Dedifferentiated amniotic fluid mesenchymal stem cell (primary cell): ENCODE measurements at regions not wholly inside any gene's neighbourhood (a gene's known extent, or its start where the extent isn't known, plus 50 kb on each side); places are given as distances from the start of the nearest gene placed in this dataset.
A peak's percentile ranks its signal among the peaks of the same experiment; 100 is the strongest.

Source experiments
- DNase-seq: peaks from one replicate; pipeline ENCODE4 v3.0.0-alpha.2; 2016; ENCODE audit errors: extremely low spot score

DNA sequence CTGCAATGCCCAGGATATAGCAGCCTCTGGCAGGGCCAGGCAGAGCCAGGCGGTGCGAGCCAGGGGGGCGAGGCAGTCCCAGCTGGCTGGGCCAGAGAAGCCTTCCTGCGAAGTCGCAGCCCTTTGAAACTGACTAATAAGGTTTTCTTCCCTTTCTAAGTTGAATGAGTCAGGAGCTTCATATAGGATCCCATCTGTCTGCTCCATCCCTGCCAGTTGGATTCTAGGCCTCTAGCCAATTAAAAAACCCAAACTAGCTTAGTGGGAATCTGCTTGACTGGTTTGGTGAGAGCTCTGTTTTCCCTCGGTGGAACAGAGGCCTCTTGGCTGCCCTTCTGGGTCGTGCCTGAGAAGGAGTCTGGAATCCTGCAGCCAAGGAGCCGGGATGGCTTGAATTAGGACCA, 70.1 kb upstream of the RAPGEF1 start:
- no peak for DNase-seq

DNA sequence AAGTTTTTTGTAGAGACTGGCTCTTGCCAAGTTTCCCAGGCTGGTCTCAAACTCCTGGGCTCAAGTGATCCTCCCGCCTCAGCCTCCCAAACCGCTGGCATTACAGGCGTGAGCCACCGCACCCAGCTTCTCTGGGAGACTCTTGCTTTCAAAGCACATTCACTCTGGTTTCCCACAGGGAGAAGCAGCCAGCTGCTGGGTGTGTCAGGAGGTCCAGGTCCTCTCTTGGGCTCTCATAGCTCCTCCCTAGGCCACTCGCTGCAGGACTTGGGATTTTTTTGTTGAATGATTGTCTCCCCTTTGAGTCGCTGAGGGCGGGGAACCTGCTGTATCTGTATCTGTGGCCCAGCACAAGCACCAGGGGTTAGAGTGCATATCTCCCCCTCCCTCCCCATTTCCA, 68.4 kb upstream of the RAPGEF1 start:
- DNase-seq, result no peak

DNA sequence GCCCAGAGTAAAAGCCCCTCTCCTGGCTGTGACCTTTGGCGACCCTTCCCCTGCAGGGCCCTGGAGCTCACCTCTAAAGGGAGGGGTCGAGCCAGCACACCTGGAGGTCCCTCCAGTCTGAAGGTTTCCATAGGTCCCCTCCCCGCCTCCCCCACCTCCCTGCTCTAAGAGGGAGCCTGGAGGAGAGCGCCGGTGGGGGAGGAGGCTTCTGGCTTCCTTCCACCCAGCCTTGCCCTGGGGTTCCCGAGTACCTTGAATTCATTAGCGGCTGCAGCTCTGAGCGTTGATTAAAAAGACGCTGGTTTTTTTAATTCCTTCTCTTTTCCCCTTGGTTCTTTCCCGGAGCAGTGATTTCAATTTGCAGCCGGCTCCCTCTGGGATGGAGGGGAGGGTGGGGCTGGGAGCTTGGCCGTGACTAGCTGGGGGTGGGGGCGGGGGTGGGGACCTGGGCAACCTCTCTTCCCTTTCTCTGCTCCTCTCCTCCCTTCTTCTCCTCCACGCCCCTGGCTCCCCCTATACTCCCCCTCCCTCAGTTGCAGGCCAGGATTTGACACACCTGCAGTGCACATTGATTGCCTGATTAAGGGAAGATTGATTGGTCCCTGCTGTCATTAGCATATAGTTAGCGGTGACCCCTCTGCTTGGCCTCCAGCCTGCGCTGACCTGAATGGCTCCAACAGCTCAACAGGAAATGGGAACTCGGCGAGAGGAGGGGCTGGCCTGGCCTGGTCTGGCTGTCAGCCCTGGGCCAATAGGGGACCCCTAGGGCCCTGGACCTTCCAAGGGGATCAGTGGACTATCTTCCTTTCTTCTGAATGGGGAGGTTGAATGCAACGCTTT, 67.5 kb upstream of the RAPGEF1 start:
- no peak for DNase-seq

DNA sequence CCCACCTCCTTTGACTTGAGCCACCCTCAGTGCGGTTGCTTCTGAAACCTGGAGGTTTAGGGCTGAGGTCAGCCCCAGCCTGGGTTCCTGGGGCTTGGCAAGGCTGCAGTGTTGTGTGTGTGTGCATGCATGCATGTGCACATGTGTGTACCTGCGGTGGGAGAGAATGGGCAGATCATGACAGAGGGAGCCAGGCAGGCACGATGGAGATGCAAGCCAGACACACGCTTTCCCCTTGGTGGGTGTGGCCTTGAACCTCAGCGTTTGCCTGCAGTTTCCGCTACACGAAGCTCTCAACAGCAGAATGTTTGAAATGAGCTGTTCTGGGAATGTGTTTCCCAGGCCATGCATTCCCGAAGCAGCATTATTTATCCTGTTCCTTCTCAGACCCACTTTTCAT, 65.9 kb upstream of the RAPGEF1 start:
- DNase-seq, result no peak

DNA sequence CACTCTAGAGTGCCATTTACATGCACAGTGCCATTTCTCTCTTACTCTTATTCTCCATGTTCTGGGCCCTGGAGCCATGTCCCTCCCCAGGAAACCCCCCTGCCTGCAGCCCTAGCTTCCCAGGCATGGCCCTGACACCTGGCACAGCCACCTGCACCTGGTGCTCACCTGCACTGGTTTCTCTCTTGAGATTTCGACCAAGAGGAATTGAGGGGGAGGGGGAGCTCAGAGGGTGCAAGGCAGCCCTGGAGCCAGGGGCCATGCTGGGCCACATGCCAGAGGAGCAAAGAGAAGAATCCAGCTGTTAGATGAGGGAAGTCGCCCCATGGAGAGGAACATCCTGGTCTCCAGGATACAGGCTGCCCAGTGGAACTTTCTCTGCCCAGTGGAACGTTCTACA, 65.0 kb upstream of the RAPGEF1 start:
- DNase-seq, result no peak

DNA sequence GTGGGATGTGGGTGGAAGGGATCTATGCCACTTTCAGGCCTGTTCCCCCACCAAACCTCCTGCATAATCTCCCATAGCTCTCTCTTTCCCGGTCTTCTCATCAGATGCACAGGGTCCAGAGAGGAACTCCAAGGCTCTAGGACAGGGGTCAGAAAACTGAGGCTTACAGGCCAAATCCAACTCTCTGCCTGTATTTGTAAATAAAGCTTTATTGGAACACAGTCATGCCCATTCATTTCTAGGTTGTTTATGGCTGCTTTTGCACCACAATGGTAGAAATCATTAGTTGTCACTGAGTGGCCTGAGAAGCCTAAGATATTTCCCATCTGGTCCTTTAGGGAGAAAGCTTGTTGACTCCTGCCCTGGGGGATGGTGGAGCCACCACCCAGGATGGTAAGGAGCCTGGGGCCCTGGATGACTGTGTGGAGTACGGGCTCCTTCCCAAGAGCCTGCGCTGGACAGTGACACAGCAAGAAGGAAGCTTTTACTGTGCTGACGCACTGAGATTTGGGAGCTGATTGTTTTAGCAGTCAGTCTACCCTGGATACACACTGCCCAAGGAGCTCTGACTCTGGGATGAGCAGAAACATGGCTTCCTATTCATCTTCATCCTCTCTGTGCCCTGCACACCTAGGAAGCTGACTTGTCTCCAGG, 64.0 kb upstream of the RAPGEF1 start:
- no peak for DNase-seq

DNA sequence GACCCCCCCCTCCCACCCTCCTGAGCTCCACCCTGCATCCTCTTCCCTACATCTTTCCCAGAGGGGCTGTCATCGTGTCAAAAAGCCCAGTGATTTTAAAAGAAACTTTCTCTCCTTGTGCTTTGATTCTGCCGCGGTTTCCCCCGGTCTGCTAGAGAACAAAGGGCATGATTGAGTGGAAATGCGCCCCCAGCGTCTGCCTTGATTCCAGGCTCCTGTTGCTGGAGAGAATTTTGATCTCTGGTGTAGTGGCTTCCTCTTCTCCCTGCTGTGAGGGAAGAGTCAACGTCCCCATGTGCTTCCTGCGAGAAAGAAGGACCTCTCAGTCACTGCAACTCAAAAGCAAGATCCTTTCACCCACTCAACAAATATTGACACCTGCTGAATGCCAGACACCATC, 61.9 kb upstream of the RAPGEF1 start:
- DNase-seq, result no peak

DNA sequence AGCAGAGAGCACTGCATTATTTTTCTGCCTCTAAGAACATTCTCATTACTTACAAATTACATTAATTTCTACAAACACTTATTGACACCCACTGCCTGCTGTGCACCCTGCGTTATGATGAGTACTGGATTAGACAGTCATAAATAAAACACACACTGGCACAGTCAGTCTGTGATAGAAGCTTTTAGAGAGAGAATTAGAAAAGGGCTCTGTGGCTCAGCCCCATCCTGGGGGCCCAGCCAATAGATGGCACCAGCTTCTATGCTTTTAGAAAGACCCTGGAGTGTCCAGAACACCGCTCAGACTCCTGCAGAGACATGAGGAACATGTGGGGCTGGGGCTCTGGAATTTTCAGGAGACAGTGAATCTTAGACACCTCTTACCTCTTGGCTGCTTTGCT, 61.0 kb upstream of the RAPGEF1 start:
- no peak for DNase-seq

DNA sequence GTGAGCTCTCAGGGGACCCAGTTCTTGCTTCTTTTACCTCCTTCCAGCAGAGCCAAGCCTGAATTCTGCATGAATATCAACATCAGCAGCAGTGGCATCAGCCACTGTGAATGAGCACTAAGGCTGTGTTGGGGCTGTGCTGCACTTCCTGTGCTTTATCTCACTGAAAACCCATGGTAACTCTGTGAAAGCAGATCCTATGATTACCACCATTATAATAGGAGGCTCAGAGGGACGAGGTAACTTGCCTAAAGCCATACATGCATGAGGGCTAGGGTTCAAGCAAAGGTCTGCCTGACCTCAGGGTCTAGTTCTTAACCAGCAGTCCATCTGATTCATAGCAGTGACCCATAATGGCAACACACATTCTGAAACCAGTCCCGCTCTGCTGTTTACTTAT, 60.5 kb upstream of the RAPGEF1 start:
- no peak for DNase-seq

DNA sequence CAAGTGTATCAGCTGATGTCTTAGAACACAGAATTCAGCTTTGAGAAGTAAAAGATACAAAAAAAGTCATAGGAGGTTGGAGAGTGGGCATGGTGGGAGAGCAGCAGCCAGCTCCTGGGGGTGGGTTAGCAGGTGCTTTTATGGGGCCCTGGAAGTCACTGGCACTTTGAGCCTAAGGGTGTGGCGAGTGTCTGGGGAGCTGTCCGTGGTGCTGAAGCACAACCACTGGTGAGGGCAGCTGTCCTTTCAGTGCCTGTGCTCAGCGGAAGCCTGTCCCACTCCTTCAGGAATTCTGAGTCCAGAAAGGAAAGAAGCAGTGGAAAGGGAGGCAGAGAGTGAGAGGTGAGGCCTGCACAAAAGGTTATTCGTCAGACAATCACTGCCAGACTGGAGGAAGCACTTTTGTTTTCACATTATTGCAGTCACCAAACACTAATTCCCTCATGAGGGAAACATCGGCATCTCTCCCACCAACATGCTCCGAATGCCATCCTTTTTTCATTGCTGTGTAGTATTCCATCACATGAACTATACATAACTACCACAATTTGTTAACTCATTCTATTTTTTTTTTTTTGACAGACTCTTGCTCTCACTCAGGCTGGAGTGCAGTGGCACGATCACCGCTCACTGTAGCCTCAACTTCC, 59.4 kb upstream of the RAPGEF1 start:
- DNase-seq, result peak; percentile 18

DNA sequence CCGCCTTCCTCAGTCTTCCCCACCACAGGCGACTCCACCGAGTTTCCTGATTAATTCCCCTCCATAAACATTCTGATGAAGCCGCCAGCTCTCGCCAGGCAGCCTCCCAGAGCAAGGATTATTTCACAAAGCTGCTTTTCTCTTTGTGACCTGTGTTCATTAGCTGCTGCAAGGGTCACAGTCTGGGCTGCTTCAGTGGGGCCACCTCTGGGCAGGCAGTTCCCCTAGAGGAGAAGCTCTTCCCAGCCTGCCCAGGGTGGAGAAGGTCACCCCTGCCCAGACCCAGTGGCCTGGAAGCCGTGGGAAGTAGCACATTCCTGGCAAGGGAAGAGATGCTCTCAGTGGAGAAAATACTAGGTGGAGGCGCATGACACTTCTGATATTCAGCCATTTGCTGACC, 58.4 kb upstream of the RAPGEF1 start:
- no peak for DNase-seq

DNA sequence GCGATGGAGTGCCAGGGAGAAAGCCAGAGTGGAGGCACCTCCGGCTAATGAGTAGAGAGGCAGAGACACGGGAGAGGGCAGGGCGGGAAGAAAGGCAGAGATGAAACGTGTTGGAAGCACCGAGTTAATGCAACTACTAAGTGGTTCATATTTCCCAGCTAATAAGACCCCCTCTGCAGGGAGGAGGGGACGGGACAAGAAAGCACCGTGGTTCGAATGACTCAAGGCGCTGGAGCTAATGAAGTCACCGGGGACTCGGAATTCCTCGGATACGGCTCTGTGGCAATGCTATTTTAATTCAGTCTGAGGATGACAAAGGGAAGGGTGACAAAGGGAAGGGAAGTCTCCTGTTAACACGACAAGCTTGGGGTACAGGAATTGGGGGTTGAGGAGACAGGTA, 54.5 kb upstream of the RAPGEF1 start:
- DNase-seq, result no peak

DNA sequence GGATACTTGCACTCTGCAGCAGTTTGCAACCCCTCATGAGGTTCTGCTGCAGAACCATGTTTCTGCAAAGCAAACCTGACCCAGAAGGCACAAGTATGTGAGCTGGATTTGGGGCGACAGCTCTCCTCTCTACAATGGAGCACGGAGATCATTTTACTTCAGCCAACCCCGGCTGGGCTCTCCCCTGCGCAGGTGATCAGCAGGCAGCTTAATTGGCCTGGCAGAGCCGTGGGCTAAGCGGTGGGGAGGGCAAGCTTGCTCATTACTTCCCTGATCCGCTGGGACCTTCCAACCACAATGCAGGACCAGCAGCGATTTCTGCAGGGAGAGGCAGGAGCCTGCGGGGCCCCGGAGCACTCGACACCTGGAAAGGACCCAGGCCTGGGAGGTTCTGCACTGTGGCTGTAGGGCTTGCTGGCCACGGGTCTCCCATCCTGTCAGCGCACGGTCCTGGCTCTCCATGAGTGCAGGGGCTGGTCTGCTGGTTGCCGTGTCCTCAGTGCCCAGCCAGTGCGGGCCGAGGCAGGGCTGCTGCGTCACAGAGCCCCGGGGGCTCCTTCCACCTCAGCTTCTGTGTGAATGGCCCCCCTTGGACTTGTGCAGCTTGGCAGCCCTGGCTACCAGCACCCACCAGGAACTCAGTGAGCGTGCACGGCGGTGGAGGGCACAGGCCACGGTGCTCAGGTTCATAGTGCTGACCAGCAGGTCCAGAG, 51.8 kb upstream of the RAPGEF1 start:
- no peak for DNase-seq
